Mesenchymal stem cell (in vitro differentiated cells and primary cell): ENCODE measurements at regions not wholly inside any gene's neighbourhood (a gene's known extent, or its start where the extent isn't known, plus 50 kb on each side); places are given as distances from the start of the nearest gene placed in this dataset.

Source experiments
- DNase-seq: peaks from one replicate; pipeline ENCODE4 v3.0.0-alpha.2; 2013
- H2AFZ ChIP-seq: one replicate; pipeline ENCODE4 v1.6.1; 2013; ENCODE audit warnings: low read depth, mild to moderate bottlenecking, control low read depth, inconsistent platforms, low read length, moderate library complexity
- H2AK5ac ChIP-seq: 2 replicates; pipeline ENCODE4 v1.6.1; 2013; ENCODE audit warnings: low read length, moderate library complexity, mild to moderate bottlenecking, inconsistent platforms; ENCODE audit not compliant: severe bottlenecking
- H2BK120ac ChIP-seq: one replicate; pipeline ENCODE4 v1.6.1; 2013; ENCODE audit warnings: low read depth, mild to moderate bottlenecking, inconsistent platforms, low read length, moderate library complexity
- H2BK12ac ChIP-seq, 2 experiments: one replicate each; pipeline ENCODE4 v1.6.1; 2013; ENCODE audit warnings: inconsistent platforms in 2 of 2, low read length in 2 of 2, mild to moderate bottlenecking in 2 of 2, moderate library complexity in 2 of 2, control low read depth in 1 of 2
- H2BK15ac ChIP-seq: one replicate; pipeline ENCODE4 v1.6.1; 2013; ENCODE audit warnings: mild to moderate bottlenecking, low read depth, inconsistent platforms; ENCODE audit not compliant: poor library complexity, severe bottlenecking
- H2BK5ac ChIP-seq: 2 replicates; pipeline ENCODE4 v1.6.1; 2013; ENCODE audit warnings: low read depth, mild to moderate bottlenecking, low read length, control low read depth, inconsistent platforms; ENCODE audit not compliant: poor library complexity, severe bottlenecking
- H3K14ac ChIP-seq, 2 experiments: one replicate each; pipeline ENCODE4 v1.6.1; 2013; ENCODE audit warnings: inconsistent platforms in 2 of 2, low read length in 2 of 2, control low read depth in 1 of 2, mild to moderate bottlenecking in 1 of 2, moderate library complexity in 1 of 2
- H3K18ac ChIP-seq, 2 experiments: one replicate each; pipeline ENCODE4 v1.6.1; 2013; ENCODE audit warnings: inconsistent platforms in 2 of 2, low read length in 2 of 2, control low read depth in 1 of 2, low read depth in 1 of 2, mild to moderate bottlenecking in 1 of 2
- H3K23ac ChIP-seq, 2 experiments: one replicate each; pipeline ENCODE4 v1.6.1; 2013; ENCODE audit warnings: inconsistent platforms in 2 of 2, low read length in 2 of 2, mild to moderate bottlenecking in 2 of 2, moderate library complexity in 2 of 2, control low read depth in 1 of 2
- H3K27ac ChIP-seq: 2 replicates; pipeline ENCODE4 v1.5.1; 2013; ENCODE audit warnings: mild to moderate bottlenecking, moderate library complexity, low read length, control low read depth, inconsistent platforms; ENCODE audit not compliant: poor library complexity, severe bottlenecking
- H3K27me3 ChIP-seq, 2 experiments: 2 replicates each; pipeline versions ENCODE4 v1.6.1 to v1.7.0; 2013; ENCODE audit warnings: low read length in 2 of 2, mild to moderate bottlenecking in 2 of 2, moderate library complexity in 2 of 2, control low read depth in 1 of 2, inconsistent platforms in 1 of 2; ENCODE audit not compliant: control insufficient read depth in 1 of 2, insufficient read depth in 1 of 2
- H3K36me3 ChIP-seq, 2 experiments: 2 replicates each; pipeline versions ENCODE4 v1.6.1 to v1.7.0; 2013; ENCODE audit warnings: low read length in 2 of 2, control low read depth in 1 of 2, inconsistent platforms in 1 of 2, low read depth in 1 of 2, mild to moderate bottlenecking in 1 of 2; ENCODE audit not compliant: insufficient read depth in 2 of 2, control insufficient read depth in 1 of 2
- H3K4ac ChIP-seq, 2 experiments: one replicate each; pipeline ENCODE4 v1.6.1; 2013; ENCODE audit warnings: inconsistent platforms in 2 of 2, low read length in 2 of 2, mild to moderate bottlenecking in 2 of 2, moderate library complexity in 2 of 2, control low read depth in 1 of 2, low read depth in 1 of 2
- H3K4me1 ChIP-seq: 2 replicates; pipeline ENCODE4 v1.6.1; 2013; ENCODE audit warnings: low read depth, low read length, control low read depth; ENCODE audit not compliant: control insufficient read depth, insufficient read depth
- H3K4me2 ChIP-seq: 2 replicates; pipeline ENCODE4 v1.6.1; 2013; ENCODE audit warnings: low read length, mild to moderate bottlenecking, inconsistent platforms; ENCODE audit not compliant: poor library complexity, severe bottlenecking
- H3K4me3 ChIP-seq, 2 experiments: 2 replicates each; pipeline versions ENCODE4 v1.5.1 to v1.7.0; 2013; ENCODE audit warnings: low read length in 2 of 2, mild to moderate bottlenecking in 2 of 2, control low read depth in 1 of 2, low read depth in 1 of 2; ENCODE audit not compliant: insufficient read depth in 1 of 2
- H3K79me1 ChIP-seq: replicated peaks from 2 replicates; pipeline ENCODE4 v1.6.1; 2013; ENCODE audit warnings: mild to moderate bottlenecking, control low read depth, low read length, inconsistent platforms; ENCODE audit not compliant: poor library complexity, severe bottlenecking
- H3K9ac ChIP-seq: 2 replicates; pipeline ENCODE4 v1.7.0; 2013; ENCODE audit warnings: mild to moderate bottlenecking, low read length, moderate library complexity
- H3K9me3 ChIP-seq: 2 replicates; pipeline ENCODE4 v1.7.0; 2013; ENCODE audit warnings: mild to moderate bottlenecking, low read length; ENCODE audit not compliant: control insufficient read depth
- H4K8ac ChIP-seq: one replicate; pipeline ENCODE4 v1.6.1; 2013; ENCODE audit warnings: inconsistent platforms, mild to moderate bottlenecking, low read length, moderate library complexity
- H4K91ac ChIP-seq: one replicate; pipeline ENCODE4 v1.6.1; 2013; ENCODE audit warnings: mild to moderate bottlenecking, low read length, inconsistent platforms
- WGBS: methylation state at CpG from one replicate; pipeline ENCODE4 v1.1.7; 2013; ENCODE audit warnings: mixed read lengths; 5-methylcytosine and 5-hydroxymethylcytosine counted together

DNA sequence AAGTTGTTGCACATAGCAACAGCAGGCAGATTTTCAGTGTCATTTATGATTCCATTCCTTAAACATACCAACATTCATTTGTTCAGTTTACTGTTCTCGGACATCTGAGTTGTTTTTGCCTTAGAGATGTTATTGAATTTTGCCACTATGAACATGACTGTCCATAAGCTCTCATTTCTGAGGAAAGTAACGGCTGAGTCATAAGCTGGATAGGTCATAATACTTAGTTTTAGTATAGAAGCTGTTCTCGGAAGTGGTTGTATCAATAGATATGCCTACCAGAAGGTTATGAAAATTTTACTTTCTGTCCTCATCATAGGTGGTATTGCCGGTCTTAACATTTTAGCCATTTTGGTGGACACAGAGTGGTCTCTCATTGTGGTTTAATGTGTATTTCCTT, 157.1 kb upstream of the CLNK start:
- no peaks in the 10 kb centered on the region for H3K79me1 ChIP-seq
- H3K4me1 ChIP-seq = no peaks in the 10 kb centered on the region
- no peak overlapping the region for H2AK5ac ChIP-seq
- no peak overlapping the region for H3K18ac ChIP-seq
- H3K36me3 ChIP-seq = no peaks in the 10 kb centered on the region
- no peak overlapping the region for H2BK120ac ChIP-seq
- H3K9ac ChIP-seq = no peak overlapping the region
- H2AFZ ChIP-seq = no peak overlapping the region
- no peaks in the 10 kb centered on the region for H3K9me3 ChIP-seq
- no peak overlapping the region for H3K14ac ChIP-seq
- no peak overlapping the region for H4K91ac ChIP-seq
- no peak overlapping the region for H3K27ac ChIP-seq
- no peak overlapping the region for H2BK12ac ChIP-seq
- no peak overlapping the region for H2BK5ac ChIP-seq
- WGBS = 87% methylated on average over 4 of the region's 4 CpGs
- H3K27me3 ChIP-seq = no peaks in the 10 kb centered on the region
- H3K4ac ChIP-seq = no peak overlapping the region
- no peak overlapping the region for H3K4me2 ChIP-seq
- no peak overlapping the region for H3K23ac ChIP-seq
- H4K8ac ChIP-seq = no peak overlapping the region
- no peak for DNase-seq
- no peak overlapping the region for H3K4me3 ChIP-seq
- no peak overlapping the region for H2BK15ac ChIP-seq

DNA sequence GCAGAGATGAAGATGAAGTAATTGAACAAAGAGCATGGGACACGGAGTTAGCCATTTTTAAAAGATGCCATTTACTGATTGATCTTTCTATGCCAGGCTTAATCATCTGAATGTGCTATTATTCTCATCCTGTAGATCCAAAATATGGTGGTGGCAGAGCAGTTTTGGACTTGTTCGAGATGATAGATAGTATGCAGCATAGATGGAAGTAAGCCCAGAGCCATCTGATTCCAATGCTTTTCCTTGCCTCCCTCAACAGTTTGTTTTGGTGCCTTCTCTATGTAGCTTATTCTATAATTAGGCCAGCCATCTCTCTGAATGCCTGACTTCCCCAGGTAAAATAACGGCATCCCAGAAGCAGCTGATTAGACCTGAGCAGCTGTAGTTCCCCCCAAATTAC, 152.6 kb upstream of the CLNK start:
- H2BK120ac ChIP-seq = no peak overlapping the region
- WGBS = 93% methylated on average over 3 of the region's 3 CpGs

DNA sequence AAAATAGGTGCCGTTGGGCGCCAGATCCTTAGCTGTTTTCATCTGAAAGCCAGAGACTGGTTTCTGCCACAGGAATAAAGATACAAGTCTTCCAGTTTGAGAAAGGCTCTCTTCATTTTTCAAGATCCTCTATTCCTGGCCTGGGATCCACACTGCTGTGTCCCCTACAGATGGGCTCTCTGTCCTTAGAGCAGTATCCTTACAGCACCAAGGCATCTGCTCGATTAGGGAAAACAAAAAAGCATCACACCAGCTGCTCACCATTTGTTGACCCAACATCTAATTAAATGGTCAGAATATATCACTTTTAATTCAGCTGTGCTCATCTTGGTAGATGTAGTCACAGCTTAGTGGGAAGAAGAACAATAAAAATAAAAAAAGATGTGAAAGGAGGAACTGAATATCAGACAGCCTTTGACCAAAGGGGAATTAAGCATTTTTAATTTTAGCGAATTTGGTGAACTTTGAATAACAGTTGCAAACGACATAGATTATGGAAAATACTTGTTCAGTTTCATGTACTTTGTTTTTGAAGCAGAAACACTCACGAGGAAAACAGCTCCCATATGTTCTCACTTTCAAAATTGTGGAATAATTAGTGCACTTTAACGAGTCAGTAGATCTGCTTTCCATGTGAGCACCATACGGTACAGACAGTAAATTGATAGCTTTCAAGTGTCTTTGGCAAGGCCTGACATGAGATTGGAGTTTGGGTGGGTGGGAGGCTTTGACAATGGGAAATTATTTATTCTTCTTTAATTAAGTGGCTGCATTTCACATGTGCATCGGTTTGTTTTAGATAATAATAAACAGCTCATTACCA, 148.4 kb upstream of the CLNK start:
- Histone ChIP-seq H3K9ac (no peak overlapping the region), H4K8ac (no peak overlapping the region), H2BK15ac (no peak overlapping the region), H3K79me1 (no peaks in the 10 kb centered on the region), H4K91ac (no peak overlapping the region), H3K4me1 (no peaks in the 10 kb centered on the region), H3K4me2 (no peak overlapping the region), H3K18ac (no peak overlapping the region), H3K4me3 (no peak overlapping the region), H3K14ac (no peak overlapping the region), H3K36me3 (no peaks in the 10 kb centered on the region), H3K4ac (no peak overlapping the region), H2AK5ac (no peak overlapping the region), H3K27me3 (no peaks in the 10 kb centered on the region), H2BK5ac (no peak overlapping the region), H2BK12ac (no peak overlapping the region), H2AFZ (no peak overlapping the region), H3K9me3 (peaks cover 3% of the 10 kb centered on the region), H3K23ac (no peak overlapping the region), H3K27ac (no peak overlapping the region), H2BK120ac (no peak overlapping the region)
- WGBS = 89% methylated on average over 8 of the region's 9 CpGs
- no peak for DNase-seq

More for the DNA sequence above, 152.6 kb upstream of the CLNK start:
- Histone ChIP-seq H4K8ac (no peak overlapping the region), H4K91ac (no peak overlapping the region), H3K4me1 (no peaks in the 10 kb centered on the region), H3K4ac (no peak overlapping the region), H3K18ac (no peak overlapping the region), H3K14ac (no peak overlapping the region), H3K23ac (no peak overlapping the region), H3K27ac (no peak overlapping the region), H2AK5ac (no peak overlapping the region), H2BK5ac (no peak overlapping the region), H2AFZ (no peak overlapping the region), H3K79me1 (no peaks in the 10 kb centered on the region), H3K4me3 (no peak overlapping the region), H3K4me2 (no peak overlapping the region), H3K27me3 (no peaks in the 10 kb centered on the region), H2BK12ac (no peak overlapping the region), H2BK15ac (no peak overlapping the region), H3K9me3 (peaks cover 3% of the 10 kb centered on the region), H3K36me3 (no peaks in the 10 kb centered on the region), H3K9ac (no peak overlapping the region)
- no peak for DNase-seq

GRCh38 chr4:10831727-10832408, 147.3 kb upstream of the CLNK start:
- Histone ChIP-seq H3K14ac (no peak overlapping the region), H2BK15ac (no peak overlapping the region), H3K4me2 (no peak overlapping the region), H3K79me1 (no peaks in the 10 kb centered on the region), H3K4ac (no peak overlapping the region), H4K91ac (no peak overlapping the region), H3K4me3 (no peak overlapping the region), H4K8ac (no peak overlapping the region), H2AFZ (no peak overlapping the region), H3K18ac (no peak overlapping the region), H2BK5ac (no peak overlapping the region), H2BK120ac (no peak overlapping the region), H3K36me3 (no peaks in the 10 kb centered on the region), H3K4me1 (no peaks in the 10 kb centered on the region), H2AK5ac (no peak overlapping the region), H3K27me3 (no peaks in the 10 kb centered on the region), H3K23ac (no peak overlapping the region), H3K27ac (no peak overlapping the region), H2BK12ac (no peak overlapping the region), H3K9me3 (peaks cover 3% of the 10 kb centered on the region), H3K9ac (no peak overlapping the region)
- no peak for DNase-seq
- WGBS = 100% methylated on average over 1 of the region's 2 CpGs
